ENCODE measurements at regions not wholly inside any gene's neighbourhood (a gene's known extent, or its start where the extent isn't known, plus 50 kb on each side); places are given as distances from the start of the nearest gene placed in this dataset.
A peak's percentile ranks its signal among the peaks of the same experiment; 100 is the strongest.

DNA sequence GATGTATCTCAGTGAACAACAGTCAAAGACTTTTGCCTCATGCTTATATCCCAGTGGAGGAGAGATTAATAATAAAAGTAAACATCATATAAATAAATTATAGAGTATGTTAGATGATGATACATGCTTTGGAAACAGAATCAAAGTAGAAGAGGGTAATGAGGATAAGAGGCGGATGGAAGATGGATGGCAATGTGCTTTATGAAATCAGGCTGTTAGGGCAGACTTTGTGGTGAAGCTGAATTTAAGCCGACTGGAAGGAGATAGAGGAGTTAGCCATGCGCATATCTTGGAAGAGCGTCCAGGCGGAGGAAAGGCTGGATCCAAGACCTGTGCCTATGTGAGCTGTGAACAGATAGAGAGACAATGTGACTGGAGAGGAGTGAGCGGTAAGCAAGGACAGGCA is 74.9 kb upstream of the GUCY1A1 start:
- H3K27me3 Mint-ChIP-seq (ENCODE audit: low read depth), result no peaks in the 10 kb centered on the region
- no peak overlapping the region for H3K4me3 Mint-ChIP-seq (ENCODE audit: unreplicated experiment)

DNA sequence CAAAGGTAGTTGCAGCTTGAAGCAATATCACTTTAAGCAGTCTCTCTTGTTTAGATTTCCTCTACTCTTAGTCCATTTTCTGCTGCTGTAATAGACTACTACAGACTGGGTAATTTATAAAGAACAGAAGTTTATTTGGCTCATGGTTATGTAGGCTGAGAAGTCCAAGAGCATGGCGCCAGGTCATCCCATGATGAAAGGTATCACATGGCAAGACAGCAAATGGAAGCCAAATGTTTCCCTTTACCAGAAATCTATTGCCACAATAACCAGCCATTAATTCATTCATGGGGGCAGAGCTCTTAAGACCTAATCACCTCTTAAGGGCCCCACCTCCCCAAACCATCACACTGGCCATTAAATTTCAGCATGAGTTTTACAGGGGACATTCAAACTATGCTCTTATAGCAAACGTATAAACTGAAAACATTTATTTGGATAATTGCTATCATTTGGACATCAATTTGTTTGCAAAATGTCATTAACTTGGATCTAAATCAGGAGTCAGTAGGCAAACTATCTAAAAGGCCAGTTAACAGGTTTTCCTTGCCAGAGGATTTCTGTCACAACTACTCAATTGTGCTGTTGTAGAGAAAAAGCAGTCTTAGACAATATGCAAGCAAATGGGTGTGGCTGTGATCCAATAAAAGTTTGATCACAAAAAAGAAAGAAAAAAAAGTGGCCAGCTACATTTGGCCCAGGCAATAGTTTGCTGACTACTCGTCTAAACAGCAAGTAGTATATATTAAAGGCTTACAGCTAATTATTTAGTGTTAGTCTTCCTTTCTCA is 75.7 kb upstream of the GUCY1A1 start:
- Mint-ChIP-seq H3K4me3 (ENCODE audit: unreplicated experiment) (no peak overlapping the region), H3K36me3 (ENCODE audit: low read depth) (peaks cover 2% of the 10 kb centered on the region), H3K27me3 (ENCODE audit: low read depth) (no peaks in the 10 kb centered on the region), H3K9me3 (ENCODE audit: low read depth) (peaks cover 2% of the 10 kb centered on the region), H3K4me1 (ENCODE audit: low read depth) (peaks cover 29% of the 10 kb centered on the region), H3K27ac (ENCODE audit: unreplicated experiment) (no peak overlapping the region)
- no peak for DNase-seq (ENCODE audit: low spot score)
- TF ChIP-seq, protein P1, sequence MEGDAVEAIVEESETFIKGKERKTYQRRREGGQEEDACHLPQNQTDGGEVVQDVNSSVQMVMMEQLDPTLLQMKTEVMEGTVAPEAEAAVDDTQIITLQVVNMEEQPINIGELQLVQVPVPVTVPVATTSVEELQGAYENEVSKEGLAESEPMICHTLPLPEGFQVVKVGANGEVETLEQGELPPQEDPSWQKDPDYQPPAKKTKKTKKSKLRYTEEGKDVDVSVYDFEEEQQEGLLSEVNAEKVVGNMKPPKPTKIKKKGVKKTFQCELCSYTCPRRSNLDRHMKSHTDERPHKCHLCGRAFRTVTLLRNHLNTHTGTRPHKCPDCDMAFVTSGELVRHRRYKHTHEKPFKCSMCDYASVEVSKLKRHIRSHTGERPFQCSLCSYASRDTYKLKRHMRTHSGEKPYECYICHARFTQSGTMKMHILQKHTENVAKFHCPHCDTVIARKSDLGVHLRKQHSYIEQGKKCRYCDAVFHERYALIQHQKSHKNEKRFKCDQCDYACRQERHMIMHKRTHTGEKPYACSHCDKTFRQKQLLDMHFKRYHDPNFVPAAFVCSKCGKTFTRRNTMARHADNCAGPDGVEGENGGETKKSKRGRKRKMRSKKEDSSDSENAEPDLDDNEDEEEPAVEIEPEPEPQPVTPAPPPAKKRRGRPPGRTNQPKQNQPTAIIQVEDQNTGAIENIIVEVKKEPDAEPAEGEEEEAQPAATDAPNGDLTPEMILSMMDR (IDR thresholded peaks at IDR 0.05), result no peak

More for the DNA sequence above, 74.9 kb upstream of the GUCY1A1 start:
- peak overlapping the region; percentile 87 for H3K27ac Mint-ChIP-seq (ENCODE audit: unreplicated experiment)
- no peaks in the 10 kb centered on the region for H3K36me3 Mint-ChIP-seq (ENCODE audit: low read depth)
- peaks cover 33% of the 10 kb centered on the region for H3K4me1 Mint-ChIP-seq (ENCODE audit: low read depth)
- TF ChIP-seq, protein P1 (IDR thresholded peaks at IDR 0.05), result no peak
- no peak for DNase-seq (ENCODE audit: low spot score)
- peaks cover 2% of the 10 kb centered on the region for H3K9me3 Mint-ChIP-seq (ENCODE audit: low read depth)

DNA sequence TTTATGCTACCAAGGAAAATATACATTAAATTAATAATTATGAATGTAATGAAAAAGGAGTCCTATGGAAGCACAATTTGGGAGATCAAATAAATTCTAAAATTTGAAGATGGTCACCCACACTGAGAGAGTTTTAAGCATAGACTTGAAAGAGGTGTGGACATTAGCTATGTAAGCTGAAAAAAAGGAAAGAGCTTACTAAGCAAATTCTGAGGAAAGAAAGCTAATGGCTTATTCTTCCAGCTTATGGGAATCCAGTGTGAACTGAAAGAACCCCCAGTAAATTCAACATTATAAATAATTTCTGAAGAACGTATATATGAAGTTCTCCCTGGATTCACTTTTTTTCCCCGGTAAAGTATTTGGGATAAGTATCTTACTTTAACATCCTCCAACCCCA is 78.2 kb upstream of the GUCY1A1 start:
- H3K27me3 Mint-ChIP-seq (ENCODE audit: low read depth), result no peaks in the 10 kb centered on the region
- peaks cover 2% of the 10 kb centered on the region for H3K36me3 Mint-ChIP-seq (ENCODE audit: low read depth)
- no peak for DNase-seq (ENCODE audit: low spot score)
- no peak overlapping the region for H3K27ac Mint-ChIP-seq (ENCODE audit: unreplicated experiment)
- no peak overlapping the region for H3K4me3 Mint-ChIP-seq (ENCODE audit: unreplicated experiment)
- H3K4me1 Mint-ChIP-seq (ENCODE audit: low read depth), result peaks cover 23% of the 10 kb centered on the region
- peaks cover 2% of the 10 kb centered on the region for H3K9me3 Mint-ChIP-seq (ENCODE audit: low read depth)
- TF ChIP-seq, protein P1 (IDR thresholded peaks at IDR 0.05), result no peak

DNA sequence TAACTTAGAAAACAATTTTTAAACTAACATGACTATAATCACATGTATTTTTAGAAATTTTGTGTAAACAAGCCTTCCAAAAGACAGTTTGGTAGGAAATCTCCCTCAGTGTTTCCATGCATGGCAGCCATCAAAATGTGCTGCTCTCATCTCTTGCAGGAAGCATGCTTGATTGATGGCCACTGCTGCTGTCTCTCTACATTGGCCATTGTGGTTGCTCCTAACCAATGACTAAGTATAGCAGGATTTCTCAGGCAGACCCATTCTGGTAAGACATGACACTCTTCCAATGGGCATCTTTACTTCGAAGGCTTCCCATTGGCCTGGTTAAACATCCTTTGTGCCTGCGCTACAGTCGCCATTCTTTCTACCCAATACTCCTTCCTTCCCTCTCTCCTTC is 78.9 kb upstream of the GUCY1A1 start:
- Mint-ChIP-seq H3K4me3 (ENCODE audit: unreplicated experiment) (no peak overlapping the region), H3K27ac (ENCODE audit: unreplicated experiment) (no peak overlapping the region), H3K36me3 (ENCODE audit: low read depth) (peaks cover 2% of the 10 kb centered on the region), H3K4me1 (ENCODE audit: low read depth) (peaks cover 23% of the 10 kb centered on the region), H3K9me3 (ENCODE audit: low read depth) (peaks cover 2% of the 10 kb centered on the region), H3K27me3 (ENCODE audit: low read depth) (no peaks in the 10 kb centered on the region)
- TF ChIP-seq, protein P1 (IDR thresholded peaks at IDR 0.05), result no peak
- DNase-seq (ENCODE audit: low spot score), result no peak

DNA sequence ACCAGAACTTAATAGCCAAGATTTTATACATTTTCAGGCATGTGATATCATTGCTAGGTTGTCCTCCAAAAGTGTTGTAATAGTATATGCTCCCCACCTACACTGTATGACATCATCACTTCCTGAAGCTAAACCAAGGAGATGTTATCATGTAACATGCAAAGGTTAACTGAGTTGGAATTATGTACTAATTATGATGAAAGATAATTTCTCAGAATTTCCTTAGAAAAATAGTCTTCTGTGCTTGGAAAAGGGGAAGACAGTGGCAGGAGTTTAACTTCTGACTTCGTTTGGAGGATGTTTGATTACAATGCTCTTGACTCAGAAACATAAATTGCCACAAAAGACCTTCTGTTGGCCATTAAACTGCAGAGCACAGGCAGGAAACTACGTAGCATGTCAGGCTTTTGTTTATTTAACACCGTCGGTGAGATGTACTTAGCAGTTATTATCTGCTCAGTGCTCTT is 83.6 kb upstream of the GUCY1A1 start:
- no peak overlapping the region for H3K4me3 Mint-ChIP-seq (ENCODE audit: unreplicated experiment)
- DNase-seq (ENCODE audit: low spot score), result no peak
- H3K27me3 Mint-ChIP-seq (ENCODE audit: low read depth), result no peaks in the 10 kb centered on the region
- H3K4me1 Mint-ChIP-seq (ENCODE audit: low read depth), result peaks cover 11% of the 10 kb centered on the region
- no peaks in the 10 kb centered on the region for H3K9me3 Mint-ChIP-seq (ENCODE audit: low read depth)
- H3K36me3 Mint-ChIP-seq (ENCODE audit: low read depth), result peaks cover 2% of the 10 kb centered on the region
- no peak overlapping the region for H3K27ac Mint-ChIP-seq (ENCODE audit: unreplicated experiment)
- TF ChIP-seq, protein P1 (IDR thresholded peaks at IDR 0.05), result no peak

Measured in chondrocyte (in vitro differentiated cells).